C4-2B (cell line): ENCODE measurements at regions not wholly inside any gene's neighbourhood (a gene's known extent, or its start where the extent isn't known, plus 50 kb on each side); places are given as distances from the start of the nearest gene placed in this dataset.

Experiments used
- ZFX ChIP-seq: fragments of 450-650 bp; IDR thresholded peaks from 2 replicates; pipeline ENCODE4 v1.6.1; 2017
- TF ChIP-seq, protein P1 (sequence below): fragments of 450-650 bp; conservative IDR thresholded peaks from 2 replicates; pipeline ENCODE4 v1.5.1; 2017; ENCODE audit warnings: mild to moderate bottlenecking

DNA sequence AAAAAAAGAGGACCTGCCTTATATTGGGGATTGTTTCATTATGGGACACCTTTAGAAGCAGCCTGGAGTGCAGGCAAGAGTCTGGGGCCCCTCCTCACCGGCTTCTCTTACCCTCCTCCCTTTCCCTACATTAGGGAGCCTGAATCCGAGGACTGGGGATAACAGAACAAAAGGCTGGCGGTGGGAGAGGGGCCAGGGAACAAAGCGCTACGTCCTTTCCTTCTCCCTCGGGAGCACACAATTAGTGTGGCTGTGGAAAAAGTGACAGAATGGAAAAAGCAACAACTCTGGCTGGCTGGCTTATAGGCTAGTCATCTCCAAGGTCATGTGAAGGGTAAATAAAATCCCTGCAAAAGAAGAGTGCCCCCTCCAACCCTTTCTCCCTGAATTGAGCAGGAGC lies 74.7 kb downstream of the LSM5 start:
- no peak for TF ChIP-seq ZFX
- TF ChIP-seq, protein P1, sequence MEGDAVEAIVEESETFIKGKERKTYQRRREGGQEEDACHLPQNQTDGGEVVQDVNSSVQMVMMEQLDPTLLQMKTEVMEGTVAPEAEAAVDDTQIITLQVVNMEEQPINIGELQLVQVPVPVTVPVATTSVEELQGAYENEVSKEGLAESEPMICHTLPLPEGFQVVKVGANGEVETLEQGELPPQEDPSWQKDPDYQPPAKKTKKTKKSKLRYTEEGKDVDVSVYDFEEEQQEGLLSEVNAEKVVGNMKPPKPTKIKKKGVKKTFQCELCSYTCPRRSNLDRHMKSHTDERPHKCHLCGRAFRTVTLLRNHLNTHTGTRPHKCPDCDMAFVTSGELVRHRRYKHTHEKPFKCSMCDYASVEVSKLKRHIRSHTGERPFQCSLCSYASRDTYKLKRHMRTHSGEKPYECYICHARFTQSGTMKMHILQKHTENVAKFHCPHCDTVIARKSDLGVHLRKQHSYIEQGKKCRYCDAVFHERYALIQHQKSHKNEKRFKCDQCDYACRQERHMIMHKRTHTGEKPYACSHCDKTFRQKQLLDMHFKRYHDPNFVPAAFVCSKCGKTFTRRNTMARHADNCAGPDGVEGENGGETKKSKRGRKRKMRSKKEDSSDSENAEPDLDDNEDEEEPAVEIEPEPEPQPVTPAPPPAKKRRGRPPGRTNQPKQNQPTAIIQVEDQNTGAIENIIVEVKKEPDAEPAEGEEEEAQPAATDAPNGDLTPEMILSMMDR = no peak
